NCI-H226 (cell line): ENCODE measurements at regions not wholly inside any gene's neighbourhood (a gene's known extent, or its start where the extent isn't known, plus 50 kb on each side); places are given as distances from the start of the nearest gene placed in this dataset.

Experiments used
- DNase-seq: peaks from one replicate; pipeline ENCODE4 v3.0.0-alpha.2; 2015

DNA sequence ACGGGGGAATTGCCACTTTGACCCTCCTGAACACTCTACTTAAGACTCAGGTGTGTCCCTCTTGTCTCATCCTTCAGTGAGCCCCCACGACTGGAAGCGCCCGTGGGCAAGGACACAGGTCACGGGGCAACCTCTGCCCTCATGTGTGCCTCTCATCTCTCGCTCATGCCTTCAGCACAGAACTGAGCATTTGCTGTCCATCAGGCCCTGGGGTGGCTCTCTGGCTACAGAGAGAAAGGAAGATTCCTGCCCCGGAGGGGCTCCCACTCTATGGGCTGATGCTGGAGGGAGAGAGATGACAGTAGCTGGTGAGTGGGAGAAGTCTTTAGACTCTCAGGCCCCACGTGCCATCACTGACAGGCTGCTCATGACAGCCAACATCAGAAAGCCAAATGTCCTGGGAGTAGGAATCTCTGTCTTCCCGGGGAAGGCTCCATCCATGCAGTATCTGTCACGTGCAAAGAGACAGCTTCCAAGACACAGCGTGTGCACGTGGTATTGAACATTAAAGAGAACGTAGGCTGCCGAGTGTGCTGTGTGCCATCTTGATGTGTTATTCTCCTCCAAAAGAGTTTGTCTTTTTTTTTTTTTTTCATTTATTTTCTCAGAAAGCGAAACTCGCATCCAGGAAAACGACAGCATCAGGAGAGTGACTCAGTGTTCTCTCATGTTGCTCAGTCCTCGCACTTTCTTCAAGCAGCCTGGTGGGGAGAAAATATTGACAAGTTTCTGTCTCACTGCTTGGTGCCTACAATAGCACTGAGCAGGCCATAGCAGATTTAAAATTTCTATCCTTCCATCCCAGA is 190.5 kb downstream of the GAS1 start:
- DNase-seq, result no peak

DNA sequence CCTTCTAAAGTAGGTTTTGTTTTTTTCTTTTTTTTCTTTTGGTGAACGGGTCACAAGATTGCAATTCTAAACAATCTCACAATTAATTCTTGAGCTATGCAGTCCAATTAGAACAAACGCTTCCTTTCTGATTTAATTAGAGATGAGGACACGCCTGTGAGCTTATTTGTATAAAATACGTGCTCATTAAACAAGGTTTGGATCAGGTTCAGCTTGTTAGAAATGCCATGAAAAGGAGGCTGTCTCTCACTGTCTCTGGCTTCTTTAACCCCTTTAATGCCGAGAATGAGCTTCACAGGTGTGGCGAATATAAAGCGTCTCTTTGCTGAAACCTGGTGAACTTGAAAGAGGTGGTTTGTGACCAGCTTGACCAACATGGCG is 191.8 kb downstream of the GAS1 start:
- no peak for DNase-seq

DNA sequence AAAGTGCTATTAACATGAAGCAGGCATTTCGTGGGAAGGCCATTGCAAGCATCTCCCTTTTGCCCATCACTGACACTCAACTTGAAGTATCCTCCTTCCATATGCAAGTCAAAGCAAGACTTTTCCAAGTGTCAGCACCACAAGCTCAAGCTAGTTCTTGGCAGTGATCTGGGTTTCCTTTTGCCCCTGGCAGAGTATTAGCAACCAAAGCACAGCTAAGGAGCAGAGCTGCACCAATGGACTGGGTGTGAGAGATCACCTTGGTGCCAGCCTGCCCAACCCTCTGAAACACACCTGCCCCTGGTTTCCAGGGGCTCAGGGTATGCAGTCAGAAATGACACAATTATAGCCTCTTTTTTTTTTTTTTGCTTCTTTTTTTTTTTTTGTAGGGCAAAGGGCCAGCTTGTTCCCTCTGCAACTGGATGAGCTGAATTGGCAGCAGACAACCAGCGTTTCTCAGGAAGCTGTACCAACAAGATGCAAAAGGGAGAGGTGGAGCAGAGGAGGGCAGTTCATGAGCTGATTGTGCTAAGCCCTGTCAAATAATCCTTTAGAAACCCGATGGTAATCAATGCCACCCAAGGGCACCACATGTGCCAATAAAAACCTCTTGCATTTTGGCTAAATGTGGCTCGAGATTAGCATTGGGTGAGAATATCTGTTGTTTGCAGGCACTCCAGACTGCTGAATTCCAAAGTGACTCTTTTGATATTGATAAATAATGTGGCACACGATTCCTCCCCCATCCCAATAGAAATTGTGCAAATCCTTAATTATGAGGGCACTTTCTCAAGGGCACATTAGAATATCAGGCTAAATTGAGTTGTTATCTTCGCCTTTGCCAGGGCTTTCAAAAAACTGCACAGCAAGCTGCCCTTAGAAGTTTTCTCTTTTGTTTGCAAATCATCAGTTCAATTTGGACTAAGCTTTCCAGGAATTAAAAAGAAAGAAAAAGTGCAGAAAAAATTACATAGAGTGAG is 192.4 kb downstream of the GAS1 start:
- no peak for DNase-seq

DNA sequence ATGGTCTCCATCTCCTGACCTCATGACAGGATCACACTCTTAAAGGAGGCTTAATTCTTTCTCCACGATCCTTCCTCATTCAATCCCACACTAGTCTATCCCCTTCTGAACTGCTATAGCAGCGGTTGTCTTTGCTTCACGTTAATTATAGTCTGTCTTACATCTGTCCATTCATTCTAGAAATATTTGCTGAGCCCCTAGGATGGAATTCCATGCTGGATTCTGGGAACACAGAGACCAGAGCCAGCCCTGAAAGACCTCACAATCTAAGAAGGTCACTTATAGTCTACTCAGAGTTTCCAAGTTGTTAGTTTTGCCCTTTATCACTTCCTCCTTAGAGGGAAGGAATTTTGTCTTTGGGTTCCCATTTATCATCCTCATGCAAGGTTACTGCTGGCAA is 193.5 kb downstream of the GAS1 start:
- DNase-seq, result no peak

DNA sequence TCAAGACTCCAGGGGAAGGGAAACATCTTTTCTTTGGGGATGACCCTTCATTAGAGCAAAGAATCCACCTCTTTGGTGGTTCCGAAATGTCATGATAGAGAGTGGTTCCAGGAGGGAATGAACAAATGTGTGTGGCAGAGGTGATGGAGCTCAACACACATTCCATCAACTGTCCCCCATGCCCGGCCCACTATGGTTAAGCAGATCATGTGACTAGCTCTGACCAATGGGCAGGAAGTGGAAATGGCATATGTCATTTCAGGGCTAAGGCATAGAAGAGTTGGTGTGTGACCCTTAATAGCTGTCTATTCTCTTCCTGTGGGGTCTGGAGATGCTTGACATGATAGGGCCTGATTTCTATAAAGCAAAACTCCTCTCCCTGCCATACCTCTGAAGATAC is 194.6 kb downstream of the GAS1 start:
- DNase-seq, result no peak

DNA sequence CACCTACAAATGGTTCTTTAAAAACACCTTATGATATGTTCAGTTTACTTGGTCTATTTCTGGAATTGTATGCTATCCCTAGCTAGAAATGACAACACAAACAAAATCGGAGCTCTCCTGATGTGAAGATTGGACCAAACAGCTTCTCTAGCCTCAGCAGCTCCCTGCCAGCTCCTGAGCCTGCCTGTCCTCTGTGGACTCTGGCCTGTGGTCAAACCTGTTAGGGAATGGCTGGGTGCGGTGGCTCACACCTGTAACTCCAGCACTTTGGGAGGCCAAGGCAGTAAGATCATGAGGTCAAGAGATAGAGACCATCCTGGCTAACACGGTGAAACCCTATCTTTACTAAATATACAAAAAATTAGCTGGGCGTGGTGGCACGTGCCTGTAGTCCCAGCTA is 195.3 kb downstream of the GAS1 start:
- DNase-seq, result no peak

DNA sequence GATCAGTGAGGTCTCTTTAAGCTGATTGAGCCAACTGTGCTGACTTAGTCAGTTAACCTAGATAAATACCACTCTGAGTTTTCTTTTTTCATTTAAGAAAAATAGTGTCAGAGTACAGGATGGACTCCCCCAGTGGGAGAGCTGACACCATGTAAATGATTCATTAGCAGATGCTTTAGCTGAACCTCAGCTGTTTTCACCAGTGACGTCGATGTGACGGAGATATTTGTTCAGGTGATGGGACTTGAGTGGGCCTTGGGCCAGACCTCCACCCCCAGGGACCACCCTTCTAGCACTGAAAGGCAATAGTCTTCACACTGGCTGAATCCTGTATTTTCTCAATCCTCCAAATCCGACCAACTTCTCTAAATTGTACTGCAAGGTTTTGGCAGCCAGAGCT is 196.1 kb downstream of the GAS1 start:
- no peak for DNase-seq

DNA sequence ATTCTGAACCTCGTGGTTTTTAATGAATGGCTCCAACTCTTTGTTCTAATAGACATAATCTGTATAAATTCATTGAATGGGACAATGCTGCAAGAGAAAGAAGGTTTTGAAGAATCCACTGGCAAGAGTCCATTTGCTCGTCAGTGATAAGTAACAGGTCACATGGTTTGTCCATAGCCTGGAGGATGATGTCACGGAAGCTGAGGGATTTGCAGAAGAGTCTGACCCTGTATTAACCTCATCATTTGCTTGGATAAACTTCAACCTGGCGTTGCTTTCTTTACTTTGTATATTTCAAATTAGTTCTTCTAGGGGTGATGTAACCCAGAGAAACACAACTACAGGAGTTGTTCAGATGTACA is 197.4 kb downstream of the GAS1 start:
- DNase-seq, result peak; percentile 63

DNA sequence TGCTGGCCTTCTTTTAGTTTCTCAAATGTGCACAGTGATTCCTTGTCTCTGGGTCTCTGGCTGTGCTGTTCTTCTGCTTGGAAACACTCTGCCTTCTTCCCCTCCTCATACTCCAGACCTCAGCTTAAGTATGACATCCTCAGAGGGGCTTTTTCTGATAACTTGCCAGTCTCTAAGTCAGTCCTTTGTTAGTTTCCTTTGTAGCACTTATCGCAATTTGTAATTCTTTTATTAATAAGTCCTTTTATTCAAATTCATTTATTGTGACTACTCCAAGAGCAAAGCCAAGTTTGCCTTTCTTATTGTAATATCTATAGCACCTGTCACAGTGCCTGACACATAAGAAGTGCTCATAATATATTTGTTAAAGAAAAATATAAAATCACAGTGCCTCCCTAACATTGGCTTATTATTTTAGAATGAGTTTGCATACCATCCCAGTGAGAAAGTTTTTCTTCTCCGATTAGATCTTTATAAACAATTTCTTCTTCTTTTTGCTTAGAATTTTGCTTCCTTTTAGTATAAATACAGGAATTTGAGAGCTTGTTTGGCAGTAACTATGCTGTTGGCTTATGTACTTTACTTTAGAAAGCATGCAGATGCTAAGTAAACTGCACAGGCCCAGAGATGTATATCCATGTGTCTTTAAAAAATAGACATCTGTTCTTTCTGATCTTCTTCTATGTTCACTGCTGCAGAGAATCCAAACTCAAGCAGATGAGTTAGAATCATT is 198.0 kb downstream of the GAS1 start:
- no peak for DNase-seq

DNA sequence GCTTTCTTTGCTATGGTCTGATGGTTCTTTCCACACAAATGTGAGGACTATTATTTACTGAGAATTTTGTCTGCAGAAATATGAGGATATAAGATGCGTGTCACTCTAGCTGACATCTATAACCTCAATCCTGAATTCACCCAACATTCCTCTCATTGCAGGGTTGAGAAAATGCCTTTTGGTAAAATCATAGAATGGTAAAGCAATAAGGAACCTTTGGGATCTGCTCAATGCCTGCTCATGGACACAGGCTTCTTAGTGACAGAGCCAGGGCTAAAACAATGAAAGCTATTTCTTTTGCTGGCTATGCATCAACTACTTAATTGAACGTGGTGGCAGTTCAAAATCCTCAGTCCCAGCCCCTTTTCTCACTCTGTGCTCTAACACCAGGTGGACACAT is 199.6 kb downstream of the GAS1 start:
- no peak for DNase-seq

DNA sequence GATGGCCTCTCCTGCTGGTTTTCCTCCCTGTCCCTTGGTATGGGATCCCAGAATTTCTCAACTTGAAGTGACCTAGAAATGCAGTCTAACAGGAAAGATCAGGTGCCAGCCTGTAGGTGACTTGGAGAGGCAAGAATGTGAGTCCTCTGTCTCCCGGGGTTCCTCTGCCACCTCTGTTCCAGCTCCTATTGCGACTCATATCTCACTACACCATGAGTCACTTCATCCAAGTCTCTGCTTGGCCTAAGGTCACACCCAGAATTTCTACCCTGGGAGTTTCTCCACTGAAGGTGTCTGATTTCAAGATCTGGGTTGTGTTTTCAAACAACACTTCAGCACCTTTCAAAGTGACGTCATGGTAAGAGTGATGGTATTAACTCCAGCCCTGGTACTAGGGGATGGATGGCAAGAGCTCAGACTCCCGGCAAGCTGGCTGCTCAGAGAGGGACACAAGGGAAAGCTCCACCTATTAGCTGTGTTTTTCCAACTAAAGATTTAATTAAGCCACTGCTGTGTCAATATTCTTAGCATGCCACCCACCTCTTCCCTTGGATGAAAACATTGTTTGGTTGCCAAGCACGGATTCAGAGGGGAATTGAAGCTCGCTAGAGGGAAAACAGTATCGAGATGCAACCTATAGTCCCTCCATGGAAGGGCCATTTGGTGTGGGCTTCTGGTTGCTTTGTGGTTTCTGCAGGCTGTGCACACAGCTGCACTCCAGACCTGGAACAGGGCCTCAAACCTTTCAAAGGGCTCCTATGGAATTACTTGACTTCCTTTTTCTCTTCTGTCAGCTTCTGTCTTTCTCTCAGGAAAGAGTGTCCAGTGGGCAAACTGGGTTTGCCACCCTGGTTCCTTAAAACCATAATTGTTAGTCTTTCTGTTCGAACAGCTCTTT is 205.7 kb downstream of the GAS1 start:
- peak; percentile 73 for DNase-seq

DNA sequence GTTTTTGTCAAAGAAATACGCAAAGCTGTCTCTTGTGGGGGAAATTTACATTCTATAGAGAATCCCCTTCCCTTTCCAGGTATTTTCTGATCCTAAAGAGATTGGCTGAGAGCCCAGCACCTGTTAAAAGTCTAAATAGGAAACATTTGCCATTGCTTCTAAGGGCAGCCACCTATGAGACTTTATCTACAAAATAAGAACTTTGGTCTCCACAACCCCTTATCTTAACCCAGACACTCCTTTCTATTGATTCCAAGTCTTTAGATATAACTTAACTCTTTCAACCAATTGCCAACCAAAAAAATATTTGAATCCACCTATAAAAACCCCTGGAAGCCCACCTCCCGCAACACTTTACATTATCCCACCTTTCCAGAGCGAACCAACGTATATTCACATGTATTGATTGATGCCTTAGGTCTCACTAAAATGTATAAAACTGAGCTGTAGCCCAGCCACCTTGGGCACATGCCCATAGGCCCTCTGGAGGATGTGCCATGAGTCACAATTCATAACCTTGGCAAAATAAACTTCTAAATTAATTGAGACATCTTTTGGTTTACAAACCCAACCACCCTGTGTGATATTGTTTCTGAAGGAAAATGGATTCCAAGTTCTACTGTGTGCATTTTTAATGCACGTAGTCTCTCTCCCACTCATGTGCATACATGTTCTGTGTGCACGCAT is 211.4 kb downstream of the GAS1 start:
- DNase-seq, result no peak

DNA sequence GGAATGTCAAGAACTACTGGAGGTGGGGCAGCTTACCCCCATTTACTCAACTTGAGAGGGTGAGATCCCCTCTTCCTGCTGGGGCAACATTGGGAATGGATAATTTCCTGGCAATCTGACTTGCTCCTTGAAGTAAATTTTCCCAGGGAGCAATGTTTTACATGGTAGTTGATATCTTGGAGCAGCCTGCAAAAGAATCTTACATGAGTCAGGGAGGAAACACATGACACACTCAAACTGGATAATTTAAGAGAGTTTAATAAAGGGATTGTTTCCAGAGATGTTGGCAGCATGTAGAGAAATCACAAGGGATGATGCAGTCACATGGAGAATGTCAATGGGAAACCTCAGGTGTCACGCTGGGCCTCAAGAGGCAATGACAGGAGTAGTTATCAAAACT is 212.5 kb downstream of the GAS1 start:
- DNase-seq, result peak; percentile 76

DNA sequence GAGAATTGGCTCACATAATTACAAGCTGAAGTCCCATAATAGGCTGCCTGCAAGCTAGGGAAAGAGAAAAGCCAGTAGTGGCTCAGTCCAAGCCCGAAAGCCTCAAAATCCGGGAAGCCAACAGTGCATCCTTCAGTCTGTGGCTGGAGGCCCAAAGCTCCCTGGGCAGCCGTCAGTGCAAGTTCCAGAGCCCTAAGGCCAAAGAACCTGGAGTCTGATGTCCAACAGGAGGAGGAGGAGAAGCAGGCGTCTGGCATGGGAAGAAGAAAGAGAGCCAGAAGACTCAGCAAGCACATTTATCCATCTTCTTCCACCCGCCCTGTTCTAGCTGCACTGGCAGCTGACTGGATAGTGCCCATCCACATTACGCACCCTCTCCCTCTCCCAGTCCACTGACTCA is 213.4 kb downstream of the GAS1 start:
- no peak for DNase-seq

DNA sequence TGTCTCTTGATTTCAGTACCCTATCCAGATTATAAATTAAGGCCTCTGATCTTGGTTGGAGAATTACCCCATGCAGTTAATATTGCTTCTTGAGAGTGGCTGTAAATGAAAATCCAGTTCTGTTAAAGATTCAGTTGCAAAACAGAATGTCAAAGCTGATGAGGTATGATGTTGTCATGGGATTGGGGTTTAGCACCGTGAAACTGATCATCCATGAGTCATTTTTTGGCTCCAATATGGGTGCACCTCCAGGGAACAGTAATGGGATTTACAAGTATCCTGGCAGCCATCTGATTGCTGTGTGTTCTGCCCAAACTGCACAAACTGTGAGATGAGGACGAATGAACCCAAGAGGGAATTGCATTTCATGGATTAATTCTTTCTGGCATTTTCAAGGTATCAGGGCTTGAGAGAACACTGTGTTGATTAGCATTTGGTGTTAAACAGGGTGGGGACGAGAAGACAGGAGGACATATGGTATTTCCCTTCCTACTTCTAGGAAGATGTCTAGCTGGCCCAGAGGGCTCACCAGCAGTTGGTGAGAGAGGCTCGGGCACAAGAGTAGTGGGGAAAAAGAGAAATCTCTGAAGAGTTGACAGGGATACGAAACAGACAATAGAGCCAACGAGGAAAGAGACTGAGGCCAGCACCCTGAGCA is 214.7 kb downstream of the GAS1 start:
- peak; percentile 77 for DNase-seq

DNA sequence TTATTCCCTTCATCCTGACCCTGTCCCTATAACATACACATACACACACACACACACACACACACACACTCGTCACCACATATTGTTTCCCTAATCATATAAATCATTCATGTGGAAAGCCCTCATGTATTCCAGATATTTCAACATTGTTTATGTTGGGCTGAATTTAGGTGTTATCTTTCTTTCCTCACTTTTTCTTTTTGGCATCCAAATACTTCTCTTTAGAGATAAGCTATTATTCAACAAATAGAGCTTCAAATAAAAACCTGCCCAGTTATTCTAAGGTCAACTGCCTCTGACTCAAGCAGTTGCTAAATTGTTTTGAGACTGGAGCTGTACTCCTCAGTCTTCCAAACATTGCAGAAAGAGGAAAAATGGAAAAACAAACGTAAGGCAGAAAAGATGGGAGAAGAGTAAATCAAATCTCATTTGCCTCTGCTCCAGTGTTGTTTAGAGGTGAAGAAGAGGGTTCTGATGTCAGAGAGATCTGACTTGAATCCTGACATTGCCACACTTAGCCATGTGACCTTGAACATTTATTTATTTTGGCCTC is 215.7 kb downstream of the GAS1 start:
- DNase-seq, result peak; percentile 92

DNA sequence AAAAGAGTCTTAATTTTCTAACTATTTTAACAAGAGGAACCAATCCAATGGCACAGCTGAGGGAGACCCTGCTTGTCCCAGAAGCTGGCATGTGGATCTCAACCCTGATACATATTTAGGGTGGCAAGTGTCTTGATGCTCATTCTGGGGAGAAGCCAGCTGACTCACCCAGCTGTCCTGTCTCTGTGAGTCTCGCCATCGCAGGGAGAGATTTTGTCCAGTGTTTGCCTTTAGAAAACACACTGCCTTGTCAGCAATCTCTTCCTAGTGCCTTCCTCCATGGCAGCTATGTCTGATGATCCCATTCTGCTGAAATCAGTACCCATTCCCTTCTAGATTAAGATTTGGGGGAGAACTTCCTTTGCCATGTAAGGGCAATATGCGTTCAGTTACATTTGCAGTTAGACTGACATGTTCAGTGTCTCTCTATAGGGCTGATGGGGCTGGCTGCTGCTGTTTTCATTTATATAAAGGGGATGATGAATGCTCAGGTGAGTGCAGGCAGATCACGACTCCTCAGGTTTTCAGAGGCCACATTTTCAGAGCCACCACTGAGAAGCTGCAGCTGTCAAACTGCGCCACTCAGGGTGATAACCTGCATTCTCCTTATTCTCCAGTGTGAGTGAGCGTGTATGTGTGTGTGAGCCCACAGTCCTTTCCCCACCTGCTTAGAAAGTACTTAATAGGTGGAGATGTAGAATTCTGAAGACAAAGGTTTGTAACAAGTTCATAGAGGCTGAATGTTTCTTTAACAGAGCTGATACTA is 217.0 kb downstream of the GAS1 start:
- DNase-seq, result no peak

DNA sequence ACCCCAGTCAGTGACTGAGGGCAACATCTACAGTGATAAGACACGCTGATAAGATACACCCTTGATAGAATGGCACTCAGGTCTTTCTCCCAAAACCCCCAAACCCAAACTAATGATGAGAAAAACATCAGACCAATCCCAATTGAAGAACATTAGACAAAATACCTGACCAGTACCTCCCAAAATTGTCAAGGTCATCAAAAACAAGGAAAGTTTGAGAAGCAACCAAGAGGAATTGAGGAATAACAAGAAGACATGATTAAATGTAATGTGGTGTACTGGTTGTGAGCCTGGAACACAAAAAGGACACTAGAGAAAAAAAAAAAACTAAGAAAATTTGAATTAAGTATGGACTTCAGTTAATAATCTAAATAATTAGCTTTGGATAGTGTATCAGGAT is 222.8 kb downstream of the GAS1 start:
- DNase-seq, result no peak

DNA sequence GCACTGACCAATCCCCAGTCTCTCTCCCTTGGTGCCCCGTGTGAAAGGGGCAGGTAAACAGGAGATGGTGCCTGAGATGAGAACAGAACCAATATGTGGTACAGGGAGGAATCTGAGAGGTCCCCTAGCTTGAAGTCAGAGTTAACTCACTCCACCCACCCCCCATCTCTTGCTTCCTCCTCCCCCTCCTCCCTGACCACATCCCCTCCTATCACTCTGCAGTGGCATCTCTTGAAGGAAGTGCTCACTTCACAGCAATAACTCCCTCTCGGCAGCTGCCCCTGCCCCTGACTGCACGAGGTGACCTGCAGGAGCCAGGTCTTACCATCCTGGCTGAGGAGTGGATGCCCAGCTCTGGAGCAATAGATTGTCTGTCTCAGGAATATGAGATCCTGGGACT is 224.0 kb downstream of the GAS1 start:
- DNase-seq, result no peak

DNA sequence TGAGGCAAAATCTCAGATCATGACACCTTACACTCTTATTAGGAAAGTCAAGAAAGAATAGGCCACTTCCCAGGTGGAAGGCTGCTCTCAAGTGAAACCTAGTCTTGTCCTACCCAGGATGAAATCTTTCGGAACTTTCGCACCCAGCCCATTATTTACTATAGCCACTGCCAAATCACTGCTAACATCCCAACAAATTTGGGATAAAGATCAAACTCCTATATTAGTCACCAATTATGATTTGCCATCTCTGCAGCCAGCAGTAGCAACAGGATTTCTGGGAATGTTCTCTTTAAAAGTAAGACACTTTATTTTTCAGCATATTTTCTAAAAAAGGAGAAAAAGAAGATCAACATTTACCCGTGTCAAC is 224.6 kb downstream of the GAS1 start:
- no peak for DNase-seq
